Liver (tissue), 8 donors: ENCODE measurements at regions not wholly inside any gene's neighbourhood (a gene's known extent, or its start where the extent isn't known, plus 50 kb on each side); places are given as distances from the start of the nearest gene placed in this dataset.

Source experiments
- DNase-seq: peaks from one replicate; pipeline ENCODE4 v3.0.0-alpha.2; 2017; ENCODE audit warnings: low spot score
- H3K27ac ChIP-seq, 2 donors: one replicate each; pipeline ENCODE4 v1.7.0; 2013; ENCODE audit warnings: inconsistent platforms in 2 of 2, low read length in 2 of 2, control low read depth in 1 of 2, low read depth in 1 of 2, mild to moderate bottlenecking in 1 of 2
- H3K27me3 ChIP-seq, 4 donors: one replicate each; pipeline versions ENCODE4 v1.6.1 to v1.7.0; 2013; ENCODE audit warnings: low read length in 3 of 4, inconsistent platforms in 1 of 4, mild to moderate bottlenecking in 1 of 4, moderate library complexity in 1 of 4; ENCODE audit not compliant: control insufficient read depth in 4 of 4, insufficient read depth in 4 of 4
- H3K36me3 ChIP-seq, 4 donors: one replicate each; pipeline versions ENCODE4 v1.6.1 to v1.7.0; 2013; ENCODE audit warnings: low read length in 3 of 4, mild to moderate bottlenecking in 3 of 4, low read depth in 1 of 4, moderate library complexity in 1 of 4; ENCODE audit not compliant: control insufficient read depth in 4 of 4, insufficient read depth in 3 of 4
- H3K4me1 ChIP-seq, 4 donors: one replicate each; pipeline versions ENCODE4 v1.6.1 to v1.7.0; 2013; ENCODE audit warnings: low read length in 3 of 4, mild to moderate bottlenecking in 3 of 4, moderate library complexity in 1 of 4; ENCODE audit not compliant: control insufficient read depth in 4 of 4, insufficient read depth in 4 of 4
- H3K4me3 ChIP-seq, 3 donors: one replicate each; pipeline versions ENCODE4 v1.6.1 to v1.7.0; 2013; ENCODE audit warnings: low read length in 3 of 3, control low read depth in 1 of 3, low read depth in 1 of 3, mild to moderate bottlenecking in 1 of 3
- H3K9ac ChIP-seq, 2 donors: one replicate each; pipeline ENCODE4 v1.7.0; 2013; ENCODE audit warnings: low read length in 2 of 2, mild to moderate bottlenecking in 2 of 2, moderate library complexity in 2 of 2, control low read depth in 1 of 2, low read depth in 1 of 2
- H3K9me3 ChIP-seq, 4 donors: one replicate each; pipeline versions ENCODE4 v1.6.1 to v1.7.0; 2013; ENCODE audit warnings: low read length in 3 of 4; ENCODE audit not compliant: control insufficient read depth in 4 of 4
- EGR1 ChIP-seq, 2 donors: IDR thresholded peaks; 2 replicates each; pipeline ENCODE4 v1.6.1; 2016 to 2018; ENCODE audit warnings: antibody characterized with exemption in 2 of 2, low read depth in 2 of 2
- FOXA1 ChIP-seq: IDR thresholded peaks from 2 replicates; pipeline ENCODE4 v1.6.1; 2016; ENCODE audit warnings: antibody characterized with exemption
- FOXA2 ChIP-seq: IDR thresholded peaks from 2 replicates; pipeline ENCODE4 v1.6.1; 2016; ENCODE audit warnings: antibody characterized with exemption
- GABPA ChIP-seq, 2 donors: IDR thresholded peaks in 1 of 2; conservative IDR thresholded peaks in 1 of 2; 2 replicates each; pipeline ENCODE4 v1.6.1; 2016; ENCODE audit warnings: antibody characterized with exemption in 2 of 2, mild to moderate bottlenecking in 1 of 2, moderate library complexity in 1 of 2
- HNF4A ChIP-seq, 2 donors: conservative IDR thresholded peaks; 2 replicates each; pipeline ENCODE4 v1.6.1; 2016; ENCODE audit warnings: antibody characterized with exemption in 2 of 2, mild to moderate bottlenecking in 2 of 2
- HNF4G ChIP-seq: IDR thresholded peaks from 2 replicates; pipeline ENCODE4 v1.6.1; 2016; ENCODE audit warnings: antibody characterized with exemption
- JUND ChIP-seq, 2 donors: IDR thresholded peaks; 2 replicates each; pipeline ENCODE4 v1.6.1; 2016; ENCODE audit warnings: antibody characterized with exemption in 2 of 2
- NR2F2 ChIP-seq: IDR thresholded peaks from 2 replicates; pipeline ENCODE4 v1.6.1; 2016; ENCODE audit warnings: antibody characterized with exemption
- RAD21 ChIP-seq, 2 donors: IDR thresholded peaks; 2 replicates each; pipeline ENCODE4 v1.6.1; 2016; ENCODE audit warnings: antibody characterized with exemption in 2 of 2, mild to moderate bottlenecking in 2 of 2
- RXRA ChIP-seq, 2 donors: IDR thresholded peaks; 2 replicates each; pipeline ENCODE4 v1.6.1; 2017 to 2018; ENCODE audit warnings: antibody characterized with exemption in 2 of 2, mild to moderate bottlenecking in 1 of 2
- SP1 ChIP-seq: IDR thresholded peaks from 2 replicates; pipeline ENCODE4 v1.6.1; 2018; ENCODE audit warnings: antibody characterized with exemption, mild to moderate bottlenecking
- TAF1 ChIP-seq: conservative IDR thresholded peaks from 2 replicates; pipeline ENCODE4 v1.6.1; 2016; ENCODE audit warnings: antibody characterized with exemption, mild to moderate bottlenecking
- YY1 ChIP-seq: IDR thresholded peaks from 2 replicates; pipeline ENCODE4 v1.6.1; 2016; ENCODE audit warnings: antibody characterized with exemption, mild to moderate bottlenecking
- WGBS: extraction: QIAGEN DNeasy Blood & Tissue Kit; methylation state at CpG from one replicate; pipeline ENCODE4 v1.1.7; 2013; 5-methylcytosine and 5-hydroxymethylcytosine counted together
- TF ChIP-seq, protein P1 (sequence below): IDR thresholded peaks from 2 replicates; pipeline ENCODE4 v1.6.1; 2016; ENCODE audit warnings: antibody characterized with exemption, mild to moderate bottlenecking
- TF ChIP-seq, protein P2 (sequence below): IDR thresholded peaks from 2 replicates; pipeline ENCODE4 v1.6.1; 2016; ENCODE audit warnings: antibody characterized with exemption
- TF ChIP-seq, protein P3 (sequence below): IDR thresholded peaks from 2 replicates; pipeline ENCODE4 v1.6.1; 2016; ENCODE audit warnings: antibody characterized with exemption
- TF ChIP-seq, protein P4 (sequence below): fragments of 150-350 bp; IDR thresholded peaks from 2 replicates; pipeline ENCODE4 v1.5.1; 2017; ENCODE audit warnings: improper control_type of control experiment, low read depth, low read length; ENCODE audit not compliant: missing input control
- TF ChIP-seq, protein P5 (sequence below): IDR thresholded peaks from 2 replicates; pipeline ENCODE4 v1.6.1; 2016; ENCODE audit warnings: antibody characterized with exemption
- donor health status: healthy.
- donor health status: healthy.
- donor health status: healthy.
- donor health status: healthy.
- donor health status: healthy.

DNA sequence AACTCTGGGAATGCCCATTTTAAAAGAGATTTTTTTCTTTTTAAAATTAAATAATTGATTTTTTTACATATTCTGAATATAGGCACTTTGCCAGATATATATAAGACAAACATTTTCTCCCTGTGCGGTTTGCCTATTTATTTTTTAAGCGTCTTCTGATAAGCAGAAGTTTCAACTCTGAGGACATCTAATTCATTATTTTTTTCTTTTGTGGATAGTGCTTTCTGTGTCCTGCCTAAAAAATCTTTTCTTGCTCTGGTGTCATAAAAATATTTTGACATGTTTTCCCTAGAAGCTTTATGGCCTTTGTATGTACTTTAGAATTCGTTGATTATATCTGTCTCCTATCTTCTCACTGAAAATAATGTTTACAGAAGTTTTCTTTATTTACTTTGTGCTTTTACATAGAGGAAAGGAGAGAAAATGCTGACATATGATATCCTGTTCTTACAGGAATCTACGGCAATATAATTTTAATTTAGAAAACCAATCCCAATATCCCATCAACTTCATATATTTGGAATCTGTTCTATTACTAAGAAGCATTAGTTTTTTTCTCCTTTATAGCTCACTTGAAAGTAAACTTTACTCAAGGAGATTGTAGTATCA, 111.9 kb upstream of the EFNA5 start:
- DNase-seq: no peak
- TF ChIP-seq, protein P1, sequence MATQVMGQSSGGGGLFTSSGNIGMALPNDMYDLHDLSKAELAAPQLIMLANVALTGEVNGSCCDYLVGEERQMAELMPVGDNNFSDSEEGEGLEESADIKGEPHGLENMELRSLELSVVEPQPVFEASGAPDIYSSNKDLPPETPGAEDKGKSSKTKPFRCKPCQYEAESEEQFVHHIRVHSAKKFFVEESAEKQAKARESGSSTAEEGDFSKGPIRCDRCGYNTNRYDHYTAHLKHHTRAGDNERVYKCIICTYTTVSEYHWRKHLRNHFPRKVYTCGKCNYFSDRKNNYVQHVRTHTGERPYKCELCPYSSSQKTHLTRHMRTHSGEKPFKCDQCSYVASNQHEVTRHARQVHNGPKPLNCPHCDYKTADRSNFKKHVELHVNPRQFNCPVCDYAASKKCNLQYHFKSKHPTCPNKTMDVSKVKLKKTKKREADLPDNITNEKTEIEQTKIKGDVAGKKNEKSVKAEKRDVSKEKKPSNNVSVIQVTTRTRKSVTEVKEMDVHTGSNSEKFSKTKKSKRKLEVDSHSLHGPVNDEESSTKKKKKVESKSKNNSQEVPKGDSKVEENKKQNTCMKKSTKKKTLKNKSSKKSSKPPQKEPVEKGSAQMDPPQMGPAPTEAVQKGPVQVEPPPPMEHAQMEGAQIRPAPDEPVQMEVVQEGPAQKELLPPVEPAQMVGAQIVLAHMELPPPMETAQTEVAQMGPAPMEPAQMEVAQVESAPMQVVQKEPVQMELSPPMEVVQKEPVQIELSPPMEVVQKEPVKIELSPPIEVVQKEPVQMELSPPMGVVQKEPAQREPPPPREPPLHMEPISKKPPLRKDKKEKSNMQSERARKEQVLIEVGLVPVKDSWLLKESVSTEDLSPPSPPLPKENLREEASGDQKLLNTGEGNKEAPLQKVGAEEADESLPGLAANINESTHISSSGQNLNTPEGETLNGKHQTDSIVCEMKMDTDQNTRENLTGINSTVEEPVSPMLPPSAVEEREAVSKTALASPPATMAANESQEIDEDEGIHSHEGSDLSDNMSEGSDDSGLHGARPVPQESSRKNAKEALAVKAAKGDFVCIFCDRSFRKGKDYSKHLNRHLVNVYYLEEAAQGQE: no peak
- TF ChIP-seq FOXA2: no peak
- 49% methylated on average over 4 of the region's 4 CpGs for WGBS

DNA sequence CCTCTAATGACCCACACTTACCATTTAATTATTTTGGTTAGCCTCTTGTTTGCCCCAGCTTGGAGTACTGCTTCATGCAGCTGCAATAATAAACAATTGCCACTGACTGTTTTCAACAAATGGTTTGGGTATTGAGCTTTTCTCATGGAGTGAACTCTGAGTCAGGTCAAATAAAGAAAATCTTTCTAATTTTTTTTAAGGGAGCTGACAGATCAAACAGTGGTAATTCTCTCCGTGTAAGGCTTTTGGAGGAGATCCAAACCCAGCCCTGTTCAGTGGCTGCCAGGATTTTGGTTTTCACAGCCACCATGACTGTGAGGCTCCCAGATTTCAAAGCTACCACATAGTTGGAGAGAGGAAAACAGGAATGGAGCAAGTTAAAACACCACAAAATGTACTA, 110.7 kb upstream of the EFNA5 start:
- H3K9me3 ChIP-seq: peaks cover 0 to 10% (median under 1%) of the 10 kb centered on the region in 4 donors
- no peak overlapping the region for H3K27ac ChIP-seq
- H3K4me3 ChIP-seq: no peak overlapping the region
- H3K9ac ChIP-seq: no peak overlapping the region
- H3K4me1 ChIP-seq: no peaks in the 10 kb centered on the region
- TF ChIP-seq, protein P2, sequence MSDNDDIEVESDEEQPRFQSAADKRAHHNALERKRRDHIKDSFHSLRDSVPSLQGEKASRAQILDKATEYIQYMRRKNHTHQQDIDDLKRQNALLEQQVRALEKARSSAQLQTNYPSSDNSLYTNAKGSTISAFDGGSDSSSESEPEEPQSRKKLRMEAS: no peak
- TF ChIP-seq RXRA (IDR thresholded peaks at IDR 0.05) (no peak), FOXA2 (no peak), EGR1 (IDR thresholded peaks at IDR 0.05; ENCODE audit: low read depth in 2 of 2) (no peak), TAF1 (no peak), FOXA1 (no peak), GABPA (IDR thresholded peaks at IDR 0.05 in 1 of 2, conservative IDR thresholded peaks at IDR 0.05 in 1 of 2) (no peak), YY1 (no peak), NR2F2 (no peak), HNF4G (no peak), RAD21 (IDR thresholded peaks at IDR 0.05) (no peak), SP1 (no peak), HNF4A (conservative IDR thresholded peaks at IDR 0.05) (no peak), JUND (IDR thresholded peaks at IDR 0.05) (no peak)
- TF ChIP-seq, protein P1: no peak
- TF ChIP-seq, protein P3, sequence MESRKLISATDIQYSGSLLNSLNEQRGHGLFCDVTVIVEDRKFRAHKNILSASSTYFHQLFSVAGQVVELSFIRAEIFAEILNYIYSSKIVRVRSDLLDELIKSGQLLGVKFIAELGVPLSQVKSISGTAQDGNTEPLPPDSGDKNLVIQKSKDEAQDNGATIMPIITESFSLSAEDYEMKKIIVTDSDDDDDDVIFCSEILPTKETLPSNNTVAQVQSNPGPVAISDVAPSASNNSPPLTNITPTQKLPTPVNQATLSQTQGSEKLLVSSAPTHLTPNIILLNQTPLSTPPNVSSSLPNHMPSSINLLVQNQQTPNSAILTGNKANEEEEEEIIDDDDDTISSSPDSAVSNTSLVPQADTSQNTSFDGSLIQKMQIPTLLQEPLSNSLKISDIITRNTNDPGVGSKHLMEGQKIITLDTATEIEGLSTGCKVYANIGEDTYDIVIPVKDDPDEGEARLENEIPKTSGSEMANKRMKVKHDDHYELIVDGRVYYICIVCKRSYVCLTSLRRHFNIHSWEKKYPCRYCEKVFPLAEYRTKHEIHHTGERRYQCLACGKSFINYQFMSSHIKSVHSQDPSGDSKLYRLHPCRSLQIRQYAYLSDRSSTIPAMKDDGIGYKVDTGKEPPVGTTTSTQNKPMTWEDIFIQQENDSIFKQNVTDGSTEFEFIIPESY: no peak
- TF ChIP-seq, protein P4, sequence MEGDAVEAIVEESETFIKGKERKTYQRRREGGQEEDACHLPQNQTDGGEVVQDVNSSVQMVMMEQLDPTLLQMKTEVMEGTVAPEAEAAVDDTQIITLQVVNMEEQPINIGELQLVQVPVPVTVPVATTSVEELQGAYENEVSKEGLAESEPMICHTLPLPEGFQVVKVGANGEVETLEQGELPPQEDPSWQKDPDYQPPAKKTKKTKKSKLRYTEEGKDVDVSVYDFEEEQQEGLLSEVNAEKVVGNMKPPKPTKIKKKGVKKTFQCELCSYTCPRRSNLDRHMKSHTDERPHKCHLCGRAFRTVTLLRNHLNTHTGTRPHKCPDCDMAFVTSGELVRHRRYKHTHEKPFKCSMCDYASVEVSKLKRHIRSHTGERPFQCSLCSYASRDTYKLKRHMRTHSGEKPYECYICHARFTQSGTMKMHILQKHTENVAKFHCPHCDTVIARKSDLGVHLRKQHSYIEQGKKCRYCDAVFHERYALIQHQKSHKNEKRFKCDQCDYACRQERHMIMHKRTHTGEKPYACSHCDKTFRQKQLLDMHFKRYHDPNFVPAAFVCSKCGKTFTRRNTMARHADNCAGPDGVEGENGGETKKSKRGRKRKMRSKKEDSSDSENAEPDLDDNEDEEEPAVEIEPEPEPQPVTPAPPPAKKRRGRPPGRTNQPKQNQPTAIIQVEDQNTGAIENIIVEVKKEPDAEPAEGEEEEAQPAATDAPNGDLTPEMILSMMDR: no peak
- TF ChIP-seq, protein P5, sequence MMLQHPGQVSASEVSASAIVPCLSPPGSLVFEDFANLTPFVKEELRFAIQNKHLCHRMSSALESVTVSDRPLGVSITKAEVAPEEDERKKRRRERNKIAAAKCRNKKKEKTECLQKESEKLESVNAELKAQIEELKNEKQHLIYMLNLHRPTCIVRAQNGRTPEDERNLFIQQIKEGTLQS: no peak
- H3K36me3 ChIP-seq: no peaks in the 10 kb centered on the region
- 11% methylated on average over 1 of the region's 1 CpG for WGBS
- no peak for DNase-seq
- no peaks in the 10 kb centered on the region for H3K27me3 ChIP-seq

More for the DNA sequence above, 111.9 kb upstream of the EFNA5 start:
- Histone ChIP-seq H3K9ac (no peak overlapping the region), H3K4me1 (no peaks in the 10 kb centered on the region), H3K4me3 (no peak overlapping the region), H3K27me3 (no peaks in the 10 kb centered on the region), H3K9me3 (peaks cover 0 to 10% (median under 1%) of the 10 kb centered on the region in 4 donors), H3K36me3 (no peaks in the 10 kb centered on the region), H3K27ac (no peak overlapping the region)
